Prostate gland (tissue), 2 donors: ENCODE measurements at regions not wholly inside any gene's neighbourhood (a gene's known extent, or its start where the extent isn't known, plus 50 kb on each side); places are given as distances from the start of the nearest gene placed in this dataset.

Source experiments
- CTCF ChIP-seq, 4 experiments: fragments of 200-600 bp in 2 of 4; fragments of 450-650 bp in 2 of 4; sonication (generic) in 2 of 4; IDR thresholded peaks; 1 replicate in 3 of 4; 2 replicates in 1 of 4; pipeline ENCODE4 v1.5.1; 2016 to 2019; ENCODE audit warnings: antibody characterized with exemption in 4 of 4, mild to moderate bottlenecking in 2 of 4, moderate library complexity in 2 of 4
- POLR2A ChIP-seq: fragments of 450-650 bp; IDR thresholded peaks from one replicate; pipeline ENCODE4 v1.6.1; 2016; ENCODE audit warnings: antibody characterized with exemption, mild to moderate bottlenecking
- POLR2AphosphoS5 ChIP-seq: sonication (generic); formaldehyde crosslinking; IDR thresholded peaks from one replicate; pipeline ENCODE4 v1.6.1; 2017; ENCODE audit warnings: antibody characterized with exemption

- no peak for TF ChIP-seq CTCF (IDR thresholded peaks at IDR 0.05)
- no peak for TF ChIP-seq POLR2A
- no peak for TF ChIP-seq POLR2AphosphoS5
Measured at GRCh38 chr3:66828303-66828702, 169.8 kb upstream of the KBTBD8 start.
